ENCODE measurements at regions not wholly inside any gene's neighbourhood (a gene's known extent, or its start where the extent isn't known, plus 50 kb on each side); places are given as distances from the start of the nearest gene placed in this dataset.
A peak's percentile ranks its signal among the peaks of the same experiment; 100 is the strongest.

GRCh38 chr16:54548281-54548680 is 261.7 kb upstream of the IRX3 start:
- in situ Hi-C loops (cut with MboI; ENCODE audit: low pct_unique_long_range_greater_than_20kb in 2 of 9, low sequenced_read_pairs in 9 of 9, unreplicated experiment in 9 of 9) = no loop called here
- H3K27ac ChIP-seq = no peak overlapping the region
- ATAC-seq (replicated peaks in 6 of 8) = peak in 5 of 8 experiments; percentile 37 to 72 (median 66)
- 44 to 93% (median 68%) methylated on average over 1 to 7 of the region's 7 CpGs for WGBS, 10 experiments
- peaks cover 26 to 55% of the 10 kb centered on the region in 2 donors for H3K4me1 ChIP-seq (replicated peaks in 1 of 2)
- H3K4me3 ChIP-seq = no peak overlapping the region

GRCh38 chr16:54547052-54547451 is 260.5 kb upstream of the IRX3 start:
- no peak overlapping the region for H3K4me3 ChIP-seq
- no peak for ATAC-seq (replicated peaks in 6 of 8)
- peaks cover 31 to 63% of the 10 kb centered on the region in 2 donors for H3K4me1 ChIP-seq (replicated peaks in 1 of 2)
- in situ Hi-C loops (cut with MboI; ENCODE audit: low pct_unique_long_range_greater_than_20kb in 2 of 9, low sequenced_read_pairs in 9 of 9, unreplicated experiment in 9 of 9) = no loop called here
- no peak overlapping the region for H3K27ac ChIP-seq
- WGBS, 10 experiments = 60 to 90% (median 69%) methylated on average over 1 to 4 of the region's 4 CpGs; no CpG with 5 or more reads in 7 of the 10 experiments

- peak overlapping the region; percentile 2 to 78 for H3K27ac ChIP-seq
- WGBS, 10 experiments = 0 to 73% (median 23%) methylated on average over 1 to 5 of the region's 5 CpGs; no CpG with 5 or more reads in 1 of the 10 experiments
- peaks cover 31 to 69% of the 10 kb centered on the region in 2 donors for H3K4me1 ChIP-seq (replicated peaks in 1 of 2)
- in situ Hi-C loops (cut with MboI; ENCODE audit: low pct_unique_long_range_greater_than_20kb in 2 of 9, low sequenced_read_pairs in 9 of 9, unreplicated experiment in 9 of 9) = no loop called here
- no peak for ATAC-seq (replicated peaks in 6 of 8)
- no peak overlapping the region for H3K4me3 ChIP-seq
Observed at GRCh38 chr16:54546521-54546920, 259.9 kb upstream of the IRX3 start.

- in situ Hi-C loops (cut with MboI; ENCODE audit: low pct_unique_long_range_greater_than_20kb in 2 of 9, low sequenced_read_pairs in 9 of 9, unreplicated experiment in 9 of 9) = no loop called here
- ATAC-seq (replicated peaks in 6 of 8) = peak in 5 of 8 experiments; percentile 61 to 84 (median 71)
- H3K27ac ChIP-seq = peak overlapping the region; percentile 2 to 78
- H3K4me3 ChIP-seq = no peak overlapping the region
- 0 to 53% (median 22%) methylated on average over 1 to 13 of the region's 14 CpGs; no CpG with 5 or more reads in 1 of the 10 experiments for WGBS, 10 experiments
- peaks cover 32 to 74% of the 10 kb centered on the region in 2 donors for H3K4me1 ChIP-seq (replicated peaks in 1 of 2)
Observed at GRCh38 chr16:54545854-54546511, 259.4 kb upstream of the IRX3 start.

GRCh38 chr16:54544553-54545180 is 258.1 kb upstream of the IRX3 start:
- no peak for ATAC-seq (replicated peaks in 6 of 8)
- in situ Hi-C loops (cut with MboI; ENCODE audit: low pct_unique_long_range_greater_than_20kb in 2 of 9, low sequenced_read_pairs in 9 of 9, unreplicated experiment in 9 of 9) = no loop called here
- Histone ChIP-seq H3K4me3 (no peak overlapping the region), H3K27ac (no peak overlapping the region), H3K4me1 (replicated peaks in 1 of 2) (peaks cover 37 to 83% of the 10 kb centered on the region in 2 donors)
- 70 to 100% (median 87%) methylated on average over 2 to 7 of the region's 7 CpGs; no CpG with 5 or more reads in 2 of the 10 experiments for WGBS, 10 experiments

GRCh38 chr16:54542805-54543505 is 256.4 kb upstream of the IRX3 start:
- H3K27ac ChIP-seq = peak overlapping the region in 1 of 2 donors; percentile 38
- H3K4me1 ChIP-seq (replicated peaks in 1 of 2) = peaks cover 31 to 72% of the 10 kb centered on the region in 2 donors
- in situ Hi-C loops (cut with MboI; ENCODE audit: low pct_unique_long_range_greater_than_20kb in 2 of 9, low sequenced_read_pairs in 9 of 9, unreplicated experiment in 9 of 9) = no loop called here
- peak in 4 of 8 experiments; percentile 11 to 69 (median 48) for ATAC-seq (replicated peaks in 6 of 8)
- 46 to 70% (median 63%) methylated on average over 3 to 13 of the region's 13 CpGs for WGBS, 10 experiments
- no peak overlapping the region for H3K4me3 ChIP-seq

- Histone ChIP-seq H3K4me3 (no peak overlapping the region), H3K27ac (no peak overlapping the region), H3K4me1 (replicated peaks in 1 of 2) (peaks cover 15 to 49% of the 10 kb centered on the region in 2 donors)
- 38 to 94% (median 86%) methylated on average over 4 to 13 of the region's 15 CpGs; no CpG with 5 or more reads in 1 of the 10 experiments for WGBS, 10 experiments
- in situ Hi-C loops (cut with MboI; ENCODE audit: low pct_unique_long_range_greater_than_20kb in 2 of 9, low sequenced_read_pairs in 9 of 9, unreplicated experiment in 9 of 9) = no loop called here
- ATAC-seq (replicated peaks in 6 of 8) = peak in 1 of 8 experiments; percentile 3
Observed at GRCh38 chr16:54540525-54541180, 254.1 kb upstream of the IRX3 start.

- Histone ChIP-seq H3K27ac (no peak overlapping the region), H3K4me1 (replicated peaks in 1 of 2) (peaks cover 11 to 33% of the 10 kb centered on the region in 2 donors), H3K4me3 (no peak overlapping the region)
- no peak for ATAC-seq (replicated peaks in 6 of 8)
- in situ Hi-C loops (cut with MboI; ENCODE audit: low pct_unique_long_range_greater_than_20kb in 2 of 9, low sequenced_read_pairs in 9 of 9, unreplicated experiment in 9 of 9) = no loop called here
- 0 to 83% (median 69%) methylated on average over 1 to 3 of the region's 3 CpGs; no CpG with 5 or more reads in 1 of the 10 experiments for WGBS, 10 experiments
Observed at GRCh38 chr16:54538276-54538675, 251.7 kb upstream of the IRX3 start.

GRCh38 chr16:54533856-54534490 is 247.4 kb upstream of the IRX3 start:
- WGBS, 10 experiments = 60 to 100% (median 93%) methylated on average over 2 to 4 of the region's 4 CpGs
- Histone ChIP-seq H3K4me1 (replicated peaks in 1 of 2) (no peaks in the 10 kb centered on the region), H3K27ac (no peak overlapping the region), H3K4me3 (no peak overlapping the region)
- in situ Hi-C loops (cut with MboI; ENCODE audit: low pct_unique_long_range_greater_than_20kb in 2 of 9, low sequenced_read_pairs in 9 of 9, unreplicated experiment in 9 of 9) = no loop called here
- ATAC-seq (replicated peaks in 6 of 8) = no peak

- in situ Hi-C loops (cut with MboI; ENCODE audit: low pct_unique_long_range_greater_than_20kb in 2 of 9, low sequenced_read_pairs in 9 of 9, unreplicated experiment in 9 of 9) = no loop called here
- Histone ChIP-seq H3K4me1 (replicated peaks in 1 of 2) (peaks cover 0 to 6% of the 10 kb centered on the region in 2 donors), H3K27ac (no peak overlapping the region), H3K4me3 (no peak overlapping the region)
- no peak for ATAC-seq (replicated peaks in 6 of 8)
- 0 to 83% (median 67%) methylated on average over 1 of the region's 1 CpG for WGBS, 10 experiments
Observed at GRCh38 chr16:54526916-54527315, 240.3 kb upstream of the IRX3 start.

GRCh38 chr16:54526087-54526486 is 239.5 kb upstream of the IRX3 start:
- 20 to 100% (median 80%) methylated on average over 1 of the region's 1 CpG; no CpG with 5 or more reads in 3 of the 10 experiments for WGBS, 10 experiments
- in situ Hi-C loops (cut with MboI; ENCODE audit: low pct_unique_long_range_greater_than_20kb in 2 of 9, low sequenced_read_pairs in 9 of 9, unreplicated experiment in 9 of 9) = no loop called here
- ATAC-seq (replicated peaks in 6 of 8) = no peak
- no peak overlapping the region for H3K4me3 ChIP-seq
- H3K4me1 ChIP-seq (replicated peaks in 1 of 2) = peaks cover 0 to 6% of the 10 kb centered on the region in 2 donors
- no peak overlapping the region for H3K27ac ChIP-seq

GRCh38 chr16:54525104-54525503 is 238.5 kb upstream of the IRX3 start:
- Histone ChIP-seq H3K4me3 (no peak overlapping the region), H3K4me1 (replicated peaks in 1 of 2) (peaks cover 0 to 6% of the 10 kb centered on the region in 2 donors), H3K27ac (no peak overlapping the region)
- WGBS, 10 experiments = 0 to 100% (median 83%) methylated on average over 1 to 3 of the region's 4 CpGs; no CpG with 5 or more reads in 1 of the 10 experiments
- in situ Hi-C loops (cut with MboI; ENCODE audit: low pct_unique_long_range_greater_than_20kb in 2 of 9, low sequenced_read_pairs in 9 of 9, unreplicated experiment in 9 of 9) = no loop called here
- no peak for ATAC-seq (replicated peaks in 6 of 8)
